ENCODE measurements at regions not wholly inside any gene's neighbourhood (a gene's known extent, or its start where the extent isn't known, plus 50 kb on each side); places are given as distances from the start of the nearest gene placed in this dataset.

- Histone ChIP-seq H3K36me3 (no peaks in the 10 kb centered on the region), H3K27ac (no peak overlapping the region)
- TF ChIP-seq CTCF (IDR thresholded peaks at IDR 0.05; ENCODE audit: low read depth, low read length) = no peak
Observed at GRCh38 chr1:209434631-209435217, 148.8 kb upstream of the CAMK1G start.

GRCh38 chr1:209435654-209436566, 147.6 kb upstream of the CAMK1G start:
- Histone ChIP-seq H3K27me3 (ENCODE audit: insufficient read depth, low read depth, severe bottlenecking) (peaks cover 46% of the 10 kb centered on the region), H3K9me3 (ENCODE audit: severe bottlenecking) (no peaks in the 10 kb centered on the region), H3K4me3 (ENCODE audit: low read depth, low read length) (no peak overlapping the region), H3K27ac (no peak overlapping the region), H3K36me3 (no peaks in the 10 kb centered on the region)
- TF ChIP-seq CTCF (IDR thresholded peaks at IDR 0.05; ENCODE audit: low read depth, low read length) = peak; percentile 72
- DNase-seq = peak; percentile 72

More at GRCh38 chr1:209434631-209435217, 148.8 kb upstream of the CAMK1G start:
- Histone ChIP-seq H3K27me3 (ENCODE audit: insufficient read depth, low read depth, severe bottlenecking) (peaks cover 57% of the 10 kb centered on the region), H3K9me3 (ENCODE audit: severe bottlenecking) (no peaks in the 10 kb centered on the region), H3K4me3 (ENCODE audit: low read depth, low read length) (no peak overlapping the region)
- no peak for DNase-seq

- Histone ChIP-seq H3K4me3 (ENCODE audit: low read depth, low read length) (no peak overlapping the region), H3K9me3 (ENCODE audit: severe bottlenecking) (no peaks in the 10 kb centered on the region), H3K36me3 (no peaks in the 10 kb centered on the region), H3K27ac (no peak overlapping the region), H3K27me3 (ENCODE audit: insufficient read depth, low read depth, severe bottlenecking) (peaks cover 51% of the 10 kb centered on the region)
- DNase-seq = no peak
- no peak for TF ChIP-seq CTCF (IDR thresholded peaks at IDR 0.05; ENCODE audit: low read depth, low read length)
Observed at GRCh38 chr1:209439828-209440227, 143.7 kb upstream of the CAMK1G start.

- Histone ChIP-seq H3K27me3 (ENCODE audit: insufficient read depth, low read depth, severe bottlenecking) (peaks cover 35% of the 10 kb centered on the region), H3K4me3 (ENCODE audit: low read depth, low read length) (no peak overlapping the region), H3K9me3 (ENCODE audit: severe bottlenecking) (no peaks in the 10 kb centered on the region), H3K27ac (no peak overlapping the region), H3K36me3 (no peaks in the 10 kb centered on the region)
- DNase-seq = no peak
- no peak for TF ChIP-seq CTCF (IDR thresholded peaks at IDR 0.05; ENCODE audit: low read depth, low read length)
Observed at GRCh38 chr1:209443361-209443931, 140.1 kb upstream of the CAMK1G start.

- DNase-seq = no peak
- Histone ChIP-seq H3K4me3 (ENCODE audit: low read depth, low read length) (no peak overlapping the region), H3K9me3 (ENCODE audit: severe bottlenecking) (no peaks in the 10 kb centered on the region), H3K27ac (no peak overlapping the region), H3K27me3 (ENCODE audit: insufficient read depth, low read depth, severe bottlenecking) (peaks cover 29% of the 10 kb centered on the region), H3K36me3 (no peaks in the 10 kb centered on the region)
- no peak for TF ChIP-seq CTCF (IDR thresholded peaks at IDR 0.05; ENCODE audit: low read depth, low read length)
Observed at GRCh38 chr1:209443975-209444651, 139.4 kb upstream of the CAMK1G start.

Data from WERI-Rb-1 (cell line).